Stimulated activated memory B cell treated with anti-CD40 and anti-IgM and Interleukin-4, amounts not matched to agents 10 μg/mL and 1 μg/mL and 100 μg/mL, for 72 hours (primary cell): ENCODE measurements at regions not wholly inside any gene's neighbourhood (a gene's known extent, or its start where the extent isn't known, plus 50 kb on each side); places are given as distances from the start of the nearest gene placed in this dataset.
A peak's percentile ranks its signal among the peaks of the same experiment; 100 is the strongest.

Source experiments
- ATAC-seq: fragments of 150-1000 bp; cut with Tn5 transposase; 2 replicates; pipeline ENCODE4 v1.10.0; 2021
- H3K27ac Mint-ChIP-seq: one replicate; pipeline ENCODE4 v1.8.0; 2022; ENCODE audit warnings: mild to moderate bottlenecking, mixed read lengths
- H3K27me3 Mint-ChIP-seq: one replicate; pipeline ENCODE4 v1.8.0; 2022; ENCODE audit warnings: mixed read lengths
- H3K36me3 Mint-ChIP-seq: one replicate; pipeline ENCODE4 v1.8.0; 2022; ENCODE audit warnings: mixed read lengths
- H3K4me1 Mint-ChIP-seq: one replicate; pipeline ENCODE4 v1.8.0; 2022; ENCODE audit warnings: mixed read lengths
- H3K4me3 Mint-ChIP-seq: one replicate; pipeline ENCODE4 v1.8.0; 2022; ENCODE audit warnings: mild to moderate bottlenecking, moderate library complexity, mixed read lengths
- H3K9me3 Mint-ChIP-seq: one replicate; pipeline ENCODE4 v1.8.0; 2022; ENCODE audit warnings: mixed read lengths

DNA sequence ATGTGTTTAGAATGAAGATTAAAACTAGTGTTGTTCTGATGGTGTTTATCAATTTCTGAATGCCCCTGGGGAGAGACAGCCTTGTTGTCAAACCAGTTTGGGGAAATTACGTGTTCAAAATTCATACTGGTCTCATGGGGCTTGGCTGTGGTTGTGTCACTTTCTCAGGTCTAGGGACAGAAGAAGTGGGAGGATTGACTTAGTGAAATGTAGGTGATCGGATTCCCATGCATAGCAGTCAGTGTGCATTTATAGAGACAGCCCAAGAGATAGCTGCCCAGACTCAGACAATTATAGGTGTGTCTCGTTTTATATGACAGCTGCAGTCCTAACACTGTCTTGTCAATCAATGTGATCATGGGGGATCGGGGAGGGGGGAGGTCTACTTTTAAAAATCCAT lies 94.4 kb upstream of the CLCN4 start:
- Mint-ChIP-seq H3K36me3 (peaks cover 34% of the 10 kb centered on the region), H3K9me3 (no peaks in the 10 kb centered on the region), H3K27me3 (no peaks in the 10 kb centered on the region), H3K4me1 (peaks cover 67% of the 10 kb centered on the region), H3K27ac (no peak overlapping the region), H3K4me3 (peak overlapping the region; percentile 7)
- peak; percentile 83 for ATAC-seq

DNA sequence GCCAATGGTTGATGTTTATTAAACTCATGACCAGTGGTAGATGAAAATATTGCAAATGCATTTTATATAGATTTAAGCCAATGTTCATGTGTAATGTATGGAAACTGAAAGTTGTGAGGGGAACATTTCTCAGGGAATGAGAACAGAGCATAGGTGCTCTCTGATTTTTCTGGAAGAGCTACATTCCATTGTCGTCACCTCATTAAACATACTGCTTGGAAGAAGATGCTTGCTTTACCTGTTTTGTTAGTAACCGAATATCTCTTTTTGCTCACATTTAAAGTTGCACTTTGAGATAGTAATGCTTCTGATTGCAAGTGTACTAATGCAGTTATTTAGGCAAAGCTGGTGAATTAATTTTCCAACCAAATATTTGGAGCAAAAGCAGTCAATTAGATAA lies 93.8 kb upstream of the CLCN4 start:
- Mint-ChIP-seq H3K9me3 (no peaks in the 10 kb centered on the region), H3K27ac (no peak overlapping the region), H3K27me3 (no peaks in the 10 kb centered on the region), H3K36me3 (peaks cover 38% of the 10 kb centered on the region), H3K4me1 (peaks cover 67% of the 10 kb centered on the region), H3K4me3 (no peak overlapping the region)
- ATAC-seq: no peak

DNA sequence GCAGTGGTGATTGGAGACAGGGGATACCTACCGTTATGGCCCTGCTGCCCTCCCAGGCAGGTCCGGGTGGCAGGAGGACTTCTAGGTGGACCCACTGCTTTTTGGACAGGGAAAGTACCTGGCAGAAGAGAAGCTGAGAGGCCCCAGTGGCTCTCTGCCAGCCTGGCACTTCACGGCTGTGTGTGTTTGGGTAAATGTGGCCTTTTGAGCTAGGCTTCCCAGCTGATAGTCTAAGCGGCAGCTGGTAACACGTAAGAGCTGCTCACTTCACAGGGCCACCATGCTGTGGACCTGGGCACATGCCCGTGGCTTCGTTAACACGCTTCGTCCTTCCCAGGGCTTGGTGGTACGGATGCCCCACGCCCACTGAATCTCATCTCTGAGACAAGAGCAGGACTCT lies 92.0 kb upstream of the CLCN4 start:
- no peaks in the 10 kb centered on the region for H3K27me3 Mint-ChIP-seq
- H3K4me3 Mint-ChIP-seq: no peak overlapping the region
- peaks cover 58% of the 10 kb centered on the region for H3K4me1 Mint-ChIP-seq
- peaks cover 47% of the 10 kb centered on the region for H3K36me3 Mint-ChIP-seq
- ATAC-seq: no peak
- no peaks in the 10 kb centered on the region for H3K9me3 Mint-ChIP-seq
- peak overlapping the region; percentile 59 for H3K27ac Mint-ChIP-seq

DNA sequence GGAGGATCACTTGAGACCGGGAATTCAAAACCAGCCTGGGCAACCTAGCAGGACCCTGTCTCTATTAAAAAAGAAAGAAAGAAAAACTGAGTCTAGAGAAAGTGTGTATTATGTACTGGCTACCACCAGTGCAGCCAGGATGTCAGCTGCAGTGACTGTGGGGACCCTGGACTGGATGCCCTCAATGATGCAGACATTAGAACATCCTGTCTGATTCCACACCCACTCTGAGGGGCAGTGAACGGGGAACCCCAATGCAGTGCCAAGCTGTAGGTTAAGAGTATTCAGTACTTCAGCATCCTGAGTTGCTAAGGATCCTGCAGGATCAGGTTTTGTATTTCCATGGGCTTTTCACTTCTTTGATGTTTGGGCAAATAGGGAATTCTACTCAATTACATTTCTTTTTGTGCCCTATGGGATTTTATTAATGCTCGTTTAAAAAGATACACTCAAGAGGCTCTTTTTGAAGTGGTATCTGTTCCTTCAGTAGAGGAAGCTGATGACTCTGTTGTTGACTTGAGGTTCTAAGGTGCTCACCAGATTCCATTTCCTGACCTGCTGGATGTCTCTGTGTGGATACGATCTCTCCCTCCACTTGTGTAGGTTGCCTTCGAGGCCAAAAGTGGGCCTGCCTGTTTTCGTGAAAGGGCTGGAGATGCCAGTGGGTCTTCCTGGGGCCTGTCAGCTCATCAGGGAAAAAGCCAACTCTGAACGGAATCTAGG lies 85.9 kb upstream of the CLCN4 start:
- H3K27ac Mint-ChIP-seq: no peak overlapping the region
- peaks cover 18% of the 10 kb centered on the region for H3K4me1 Mint-ChIP-seq
- peaks cover 31% of the 10 kb centered on the region for H3K36me3 Mint-ChIP-seq
- no peaks in the 10 kb centered on the region for H3K9me3 Mint-ChIP-seq
- no peak overlapping the region for H3K4me3 Mint-ChIP-seq
- no peaks in the 10 kb centered on the region for H3K27me3 Mint-ChIP-seq
- ATAC-seq: no peak

DNA sequence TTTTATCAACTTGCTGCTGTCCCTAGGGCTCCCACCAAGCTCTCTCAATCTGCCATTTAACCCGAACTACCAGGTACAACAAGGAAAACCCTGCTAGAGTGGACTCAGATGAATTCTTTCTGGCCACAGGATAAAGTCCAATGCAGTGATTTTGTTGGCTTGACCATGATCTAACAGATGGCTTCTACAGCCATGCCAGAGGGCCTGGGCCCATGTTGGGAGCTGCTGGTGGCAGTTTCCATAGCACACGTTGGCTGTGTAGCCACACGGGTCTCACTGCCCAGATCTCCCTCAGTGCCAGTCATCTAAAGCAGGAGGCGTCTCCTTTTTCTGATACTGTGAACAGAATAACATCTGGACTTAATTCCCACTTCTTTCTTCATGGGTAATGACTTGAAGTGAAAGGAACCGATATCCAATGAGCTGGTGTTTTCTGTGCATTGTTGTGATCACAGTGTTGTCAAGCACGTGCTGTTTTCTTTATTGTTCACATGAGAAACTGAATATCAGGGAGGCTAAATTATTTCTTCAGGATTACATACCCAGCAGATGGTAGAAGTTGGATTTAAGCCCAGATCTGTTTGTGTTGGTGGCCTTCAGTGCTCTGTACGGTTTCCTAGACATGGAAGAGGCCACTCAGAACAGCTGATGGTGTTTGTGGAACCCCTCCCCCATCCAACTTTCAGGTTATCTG lies 85.2 kb upstream of the CLCN4 start:
- H3K9me3 Mint-ChIP-seq: no peaks in the 10 kb centered on the region
- peaks cover 24% of the 10 kb centered on the region for H3K36me3 Mint-ChIP-seq
- H3K4me3 Mint-ChIP-seq: no peak overlapping the region
- no peak for ATAC-seq
- H3K4me1 Mint-ChIP-seq: peaks cover 11% of the 10 kb centered on the region
- no peak overlapping the region for H3K27ac Mint-ChIP-seq
- no peaks in the 10 kb centered on the region for H3K27me3 Mint-ChIP-seq

DNA sequence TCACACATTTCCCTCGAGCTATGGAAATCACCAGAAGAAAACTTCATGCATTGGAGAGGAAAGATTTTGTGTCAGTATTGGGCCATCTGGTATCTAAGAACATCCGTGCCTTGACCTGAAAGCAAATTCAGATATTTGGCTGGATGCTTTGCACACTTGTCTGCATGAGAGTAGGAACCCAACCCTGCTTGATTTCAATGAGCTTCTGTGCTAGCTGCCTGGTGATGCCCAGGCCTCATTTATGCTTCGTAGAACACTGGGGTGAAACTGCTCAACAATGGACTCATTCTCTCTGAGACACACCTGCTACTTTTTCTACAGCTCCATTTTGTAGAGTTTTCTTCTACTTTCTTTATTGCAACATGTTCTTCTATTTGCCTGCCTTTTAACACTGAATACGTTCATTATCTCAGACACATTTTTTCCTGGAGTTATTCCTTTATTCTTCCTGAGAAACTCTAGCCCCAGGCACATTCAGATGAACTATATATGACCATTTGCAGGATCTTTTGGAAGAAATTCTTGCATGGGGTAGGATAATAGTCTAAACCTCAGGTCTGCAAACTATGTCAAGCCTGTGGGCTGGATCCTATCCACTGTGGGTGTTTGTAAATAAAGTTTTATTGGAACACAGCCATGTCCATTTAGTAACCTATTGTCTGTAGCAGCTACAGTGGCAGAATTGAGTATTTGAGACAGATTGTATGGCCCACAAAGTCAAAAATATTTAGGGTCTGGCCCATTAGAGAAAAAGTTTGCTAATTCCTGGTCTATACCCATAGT lies 83.8 kb upstream of the CLCN4 start:
- H3K27me3 Mint-ChIP-seq: no peaks in the 10 kb centered on the region
- no peak overlapping the region for H3K4me3 Mint-ChIP-seq
- H3K9me3 Mint-ChIP-seq: no peaks in the 10 kb centered on the region
- H3K36me3 Mint-ChIP-seq: peaks cover 11% of the 10 kb centered on the region
- no peak for ATAC-seq
- no peak overlapping the region for H3K27ac Mint-ChIP-seq
- peaks cover 7% of the 10 kb centered on the region for H3K4me1 Mint-ChIP-seq

DNA sequence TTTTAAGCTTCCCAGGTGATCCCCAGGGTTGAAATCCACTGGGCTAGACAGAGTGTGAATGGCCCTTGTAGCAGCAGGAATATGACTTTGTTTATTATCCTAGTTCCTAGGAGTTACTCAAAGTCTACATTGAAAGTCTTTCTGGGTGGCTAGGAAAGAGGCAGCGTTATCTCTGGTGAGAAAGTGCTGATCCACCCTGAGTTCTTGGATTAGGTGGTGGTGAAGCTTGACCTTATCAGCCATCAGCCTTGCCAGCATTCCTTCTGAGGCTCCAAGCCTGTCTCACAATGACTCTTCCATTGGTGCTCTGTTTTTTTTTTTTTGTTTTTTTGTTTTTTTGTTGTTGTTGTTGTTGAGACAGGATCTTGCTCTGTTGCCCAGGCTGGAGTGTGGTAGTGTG lies 83.1 kb upstream of the CLCN4 start:
- Mint-ChIP-seq H3K4me1 (peaks cover 7% of the 10 kb centered on the region), H3K27ac (no peak overlapping the region), H3K36me3 (peaks cover 10% of the 10 kb centered on the region), H3K9me3 (no peaks in the 10 kb centered on the region), H3K4me3 (no peak overlapping the region), H3K27me3 (no peaks in the 10 kb centered on the region)
- ATAC-seq: no peak

DNA sequence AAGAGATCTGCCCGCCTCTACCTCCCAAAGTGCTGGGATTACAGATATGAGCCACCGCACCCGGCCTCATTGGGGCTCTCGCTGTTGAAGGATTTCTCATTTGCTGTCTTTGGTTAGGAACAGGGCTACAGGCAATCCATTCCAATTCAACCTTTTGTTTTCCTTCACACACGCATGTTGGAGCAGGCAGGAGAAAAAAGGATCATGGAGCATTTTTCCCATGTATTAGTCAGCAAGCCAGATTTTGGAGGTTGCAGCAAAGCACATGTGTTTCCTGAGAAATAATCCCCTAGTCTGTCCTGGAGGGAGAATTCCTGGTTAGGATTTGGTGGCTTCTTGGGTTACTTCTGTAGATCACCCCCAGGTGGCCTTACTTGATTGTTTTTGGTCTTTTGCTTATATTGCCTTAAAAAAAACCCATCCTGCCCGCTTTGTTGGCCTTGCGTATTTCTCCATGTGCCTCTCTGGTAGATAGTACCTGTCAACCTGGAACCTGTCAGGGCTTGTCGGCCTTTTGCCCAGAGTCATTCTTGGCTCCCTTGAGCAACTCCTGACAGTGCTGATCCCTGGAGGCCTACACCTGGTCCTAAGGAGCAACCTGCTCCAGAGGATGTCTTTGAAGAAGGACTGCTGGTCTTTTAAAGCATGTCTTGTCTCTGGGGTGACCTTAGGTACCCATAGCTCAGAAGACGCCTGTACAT lies 82.4 kb upstream of the CLCN4 start:
- Mint-ChIP-seq H3K27ac (no peak overlapping the region), H3K9me3 (no peaks in the 10 kb centered on the region), H3K27me3 (no peaks in the 10 kb centered on the region), H3K4me3 (no peak overlapping the region), H3K4me1 (peaks cover 4% of the 10 kb centered on the region), H3K36me3 (peaks cover 4% of the 10 kb centered on the region)
- ATAC-seq: no peak

DNA sequence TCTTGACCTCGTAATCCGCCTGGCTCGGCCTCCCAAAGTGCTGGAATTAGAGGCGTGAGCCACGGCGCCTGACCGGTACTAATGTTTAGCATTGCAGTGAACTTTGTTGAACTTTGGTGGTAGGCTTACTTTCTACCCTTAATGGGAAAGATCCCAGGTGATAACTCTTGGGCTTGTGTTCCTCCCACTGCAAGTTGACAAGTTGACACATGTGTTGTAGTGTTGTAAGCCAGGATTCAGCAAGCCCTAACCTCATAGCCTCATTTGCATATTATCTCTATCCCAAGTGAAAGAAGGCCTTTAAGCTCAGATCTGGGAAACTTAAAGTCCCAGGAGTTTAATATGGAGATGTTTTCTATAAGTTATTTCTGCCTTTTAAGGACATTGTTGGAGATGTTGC lies 80.0 kb upstream of the CLCN4 start:
- H3K36me3 Mint-ChIP-seq: peaks cover 8% of the 10 kb centered on the region
- no peaks in the 10 kb centered on the region for H3K4me1 Mint-ChIP-seq
- H3K4me3 Mint-ChIP-seq: no peak overlapping the region
- no peaks in the 10 kb centered on the region for H3K27me3 Mint-ChIP-seq
- H3K9me3 Mint-ChIP-seq: no peaks in the 10 kb centered on the region
- peak overlapping the region; percentile 12 for H3K27ac Mint-ChIP-seq
- ATAC-seq: no peak

DNA sequence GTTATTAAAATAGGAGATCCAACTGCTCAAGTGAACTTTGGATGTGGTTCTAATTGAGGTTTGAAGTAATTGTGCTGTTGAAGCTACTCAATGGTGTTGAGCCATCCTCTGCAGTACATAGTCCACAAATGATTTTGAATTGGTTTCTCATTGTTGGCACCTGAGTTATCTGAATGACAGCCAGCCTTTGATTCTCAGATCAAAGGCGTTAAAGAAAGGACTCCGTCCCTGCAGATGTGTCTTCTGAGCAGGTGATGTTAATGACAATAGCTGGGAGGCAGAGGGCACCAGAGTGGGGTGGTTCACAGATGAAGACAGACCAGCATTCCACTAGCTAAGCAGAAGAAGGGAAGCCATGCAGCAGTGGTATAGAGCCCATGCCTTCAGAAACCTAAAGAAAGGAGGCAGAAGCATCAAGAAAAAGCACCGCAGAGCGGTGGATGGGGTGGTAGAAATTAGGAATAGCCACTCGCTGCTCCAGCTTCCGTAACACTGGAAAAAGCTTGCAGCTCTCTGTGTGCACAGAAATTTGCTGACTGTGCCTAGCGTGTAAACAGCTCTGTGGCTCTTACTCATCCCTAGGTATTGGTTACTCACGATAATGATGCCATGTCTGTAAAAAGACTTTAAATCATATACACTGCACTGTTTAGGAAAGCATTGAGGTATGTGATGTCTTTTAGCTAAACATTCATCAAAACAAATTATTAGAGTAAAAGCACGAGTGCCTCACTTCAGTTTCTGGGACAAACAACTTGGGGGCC lies 79.2 kb upstream of the CLCN4 start:
- H3K9me3 Mint-ChIP-seq: no peaks in the 10 kb centered on the region
- H3K4me1 Mint-ChIP-seq: peaks cover 2% of the 10 kb centered on the region
- peak overlapping the region; percentile 12 for H3K27ac Mint-ChIP-seq
- peaks cover 8% of the 10 kb centered on the region for H3K36me3 Mint-ChIP-seq
- H3K4me3 Mint-ChIP-seq: no peak overlapping the region
- H3K27me3 Mint-ChIP-seq: no peaks in the 10 kb centered on the region
- no peak for ATAC-seq

DNA sequence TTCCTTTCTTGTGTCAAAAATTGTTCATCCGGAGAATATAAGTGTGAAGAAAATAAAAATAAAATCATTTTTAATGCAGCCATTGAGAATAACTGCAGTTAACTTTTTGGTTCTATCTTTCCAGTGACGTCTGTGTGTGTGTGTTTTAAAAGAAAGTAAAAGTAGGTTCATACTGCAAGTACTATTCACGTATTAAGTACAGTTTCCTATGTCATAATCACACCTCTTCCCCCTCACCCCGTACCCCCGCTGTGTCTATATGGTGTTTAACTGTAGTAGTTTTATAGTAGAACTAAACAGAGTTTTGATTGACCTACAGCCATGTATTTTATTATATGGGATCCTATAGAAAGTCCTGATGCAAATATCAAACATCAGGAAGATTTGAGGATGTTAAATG lies 78.5 kb upstream of the CLCN4 start:
- no peaks in the 10 kb centered on the region for H3K27me3 Mint-ChIP-seq
- H3K9me3 Mint-ChIP-seq: no peaks in the 10 kb centered on the region
- H3K27ac Mint-ChIP-seq: no peak overlapping the region
- H3K36me3 Mint-ChIP-seq: peaks cover 8% of the 10 kb centered on the region
- no peak overlapping the region for H3K4me3 Mint-ChIP-seq
- ATAC-seq: no peak
- H3K4me1 Mint-ChIP-seq: peaks cover 9% of the 10 kb centered on the region

DNA sequence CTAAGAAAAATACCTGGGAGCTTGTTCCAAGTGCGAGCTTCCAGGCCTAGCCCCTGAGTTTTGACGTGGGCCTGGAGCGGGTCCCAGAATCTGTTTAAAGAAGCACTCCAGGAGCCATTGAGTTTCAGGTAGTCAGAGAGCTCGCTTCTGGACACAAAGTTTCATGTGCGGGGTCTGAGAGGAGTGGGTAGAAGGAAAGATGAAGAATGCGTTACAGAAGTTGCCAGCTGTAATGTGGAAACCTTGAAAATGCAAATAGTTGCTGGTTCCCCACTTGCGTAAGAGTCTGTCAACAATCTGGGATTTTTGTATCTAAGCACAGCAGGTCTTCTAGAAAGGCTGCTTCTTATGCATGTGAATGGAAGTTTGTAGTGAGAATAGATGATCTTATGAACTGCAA lies 77.5 kb upstream of the CLCN4 start:
- Mint-ChIP-seq H3K9me3 (no peaks in the 10 kb centered on the region), H3K4me1 (peaks cover 13% of the 10 kb centered on the region), H3K4me3 (no peak overlapping the region), H3K36me3 (peaks cover 10% of the 10 kb centered on the region), H3K27me3 (no peaks in the 10 kb centered on the region), H3K27ac (no peak overlapping the region)
- ATAC-seq: no peak

DNA sequence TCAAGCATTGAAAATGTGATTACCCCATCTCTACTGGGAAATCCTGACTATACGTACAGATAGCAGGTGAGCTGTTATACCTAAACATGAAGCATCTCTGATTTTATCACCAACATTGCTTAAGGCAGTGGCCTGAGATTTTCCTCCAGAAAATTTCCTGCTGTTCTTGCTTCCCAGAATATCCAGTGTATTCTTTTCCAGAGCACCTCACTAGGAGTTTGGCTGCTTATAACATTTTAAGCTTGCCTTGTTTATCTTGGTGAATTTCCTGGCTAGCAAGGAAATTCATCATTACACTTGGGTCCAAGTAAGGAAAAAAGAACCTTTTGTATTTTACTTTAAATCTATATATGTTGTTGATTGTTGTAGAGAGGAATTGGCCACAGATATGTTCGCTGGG lies 73.0 kb upstream of the CLCN4 start:
- H3K27ac Mint-ChIP-seq: peak overlapping the region; percentile 90
- H3K36me3 Mint-ChIP-seq: peaks cover 25% of the 10 kb centered on the region
- no peak overlapping the region for H3K4me3 Mint-ChIP-seq

DNA sequence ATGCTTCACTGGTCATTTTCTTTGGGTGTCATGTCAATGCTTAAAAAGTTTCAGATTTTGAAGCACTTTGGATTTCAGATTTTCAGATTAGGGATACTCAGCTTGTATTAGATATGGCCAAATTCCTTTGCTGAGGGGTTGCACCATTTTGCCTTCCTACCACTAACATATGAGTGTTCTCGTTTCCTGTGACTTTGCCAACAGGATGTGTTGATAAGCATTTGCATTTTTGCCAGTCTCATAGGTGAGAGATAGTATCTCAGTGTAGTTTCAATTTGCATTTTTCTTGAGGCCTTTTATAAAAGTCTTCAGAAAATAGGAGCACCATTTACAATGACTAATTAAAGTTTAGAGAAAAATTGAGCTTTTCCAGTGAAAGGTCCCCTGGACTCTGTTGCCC lies 71.6 kb upstream of the CLCN4 start:
- Mint-ChIP-seq H3K4me3 (no peak overlapping the region), H3K36me3 (peaks cover 25% of the 10 kb centered on the region), H3K27ac (peak overlapping the region; percentile 56), H3K9me3 (no peaks in the 10 kb centered on the region), H3K4me1 (peaks cover 36% of the 10 kb centered on the region), H3K27me3 (no peaks in the 10 kb centered on the region)
- no peak for ATAC-seq

More for the DNA sequence above, 73.0 kb upstream of the CLCN4 start:
- ATAC-seq: no peak
- Mint-ChIP-seq H3K4me1 (peaks cover 36% of the 10 kb centered on the region), H3K27me3 (no peaks in the 10 kb centered on the region), H3K9me3 (no peaks in the 10 kb centered on the region)
